Upper lobe of left lung (tissue), 6 donors: ENCODE measurements at regions not wholly inside any gene's neighbourhood (a gene's known extent, or its start where the extent isn't known, plus 50 kb on each side); places are given as distances from the start of the nearest gene placed in this dataset.

Experiments used
- ATAC-seq, 2 donors: fragments of 200-7000 bp; cut with Tn5 transposase; one replicate each; pipeline ENCODE4 v1.9.1; 2022; ENCODE audit warnings: mild to moderate bottlenecking in 2 of 2, moderate library complexity in 2 of 2; ENCODE audit not compliant: low FRiP score in 2 of 2
- DNase-seq, 2 donors: peaks; one replicate each; pipeline ENCODE4 v3.0.0-alpha.2; 2019 to 2020
- H3K27ac ChIP-seq, 4 donors: fragments of 200-600 bp; sonication (generic); one replicate each; pipeline ENCODE4 v1.5.1; 2016 to 2019
- H3K27me3 ChIP-seq, 4 donors: fragments of 200-600 bp; sonication (generic); one replicate each; pipeline ENCODE4 v1.5.1; 2017 to 2019
- H3K36me3 ChIP-seq, 4 donors: fragments of 200-600 bp; sonication (generic); one replicate each; pipeline ENCODE4 v1.5.1; 2016 to 2019
- H3K4me1 ChIP-seq, 4 donors: fragments of 200-600 bp; sonication (generic); one replicate each; pipeline ENCODE4 v1.5.1; 2018 to 2019
- H3K4me3 ChIP-seq, 4 donors: fragments of 200-600 bp; sonication (generic); one replicate each; pipeline ENCODE4 v1.5.1; 2017 to 2019; ENCODE audit warnings: mild to moderate bottlenecking in 2 of 4, moderate library complexity in 1 of 4
- H3K9me3 ChIP-seq, 4 donors: fragments of 200-600 bp; sonication (generic); one replicate each; pipeline ENCODE4 v1.5.1; 2018 to 2019
- CTCF ChIP-seq, 6 experiments: fragments of 450-650 bp in 4 of 6; fragments of 200-600 bp in 2 of 6; sonication (generic) in 2 of 6; IDR thresholded peaks; one replicate each; pipeline ENCODE4 v1.5.1; 2016 to 2019; ENCODE audit warnings: antibody characterized with exemption in 6 of 6
- EP300 ChIP-seq, 4 donors: sonication (generic); formaldehyde crosslinking; IDR thresholded peaks; one replicate each; pipeline ENCODE4 v1.5.1; 2017; ENCODE audit warnings: antibody characterized with exemption in 4 of 4, control low read depth in 2 of 4
- POLR2A ChIP-seq, 4 donors: fragments of 450-650 bp; IDR thresholded peaks; one replicate each; pipeline ENCODE4 v1.5.1; 2016 to 2017; ENCODE audit warnings: antibody characterized with exemption in 4 of 4, mild to moderate bottlenecking in 2 of 4
- POLR2AphosphoS5 ChIP-seq, 2 donors: sonication (generic); formaldehyde crosslinking; IDR thresholded peaks; one replicate each; pipeline ENCODE4 v1.5.1; 2017; ENCODE audit warnings: antibody characterized with exemption in 2 of 2
- WGBS, 2 donors: methylation state at CpG; one replicate each; pipeline ENCODE4 v1.1.5; 2017 to 2018; 5-methylcytosine and 5-hydroxymethylcytosine counted together
- donor health status: DM: no; HTN: no; CAD: no; lungs with moderate emphysema.
- donor health status: DM: no; HTN: yes; CAD: no; lungs with severe emphysema.

GRCh38 chr3:43962043-43962442, 271.3 kb downstream of the ABHD5 start:
- 84 to 100% methylated on average over 2 of the region's 2 CpGs for WGBS, 2 donors
- TF ChIP-seq EP300 (IDR thresholded peaks at IDR 0.05) (no peak), CTCF (IDR thresholded peaks at IDR 0.05) (no peak), POLR2A (IDR thresholded peaks at IDR 0.05) (no peak), POLR2AphosphoS5 (IDR thresholded peaks at IDR 0.05) (no peak)
- Histone ChIP-seq H3K27ac (no peak overlapping the region), H3K36me3 (no peaks in the 10 kb centered on the region), H3K27me3 (no peaks in the 10 kb centered on the region), H3K4me1 (no peaks in the 10 kb centered on the region), H3K9me3 (no peaks in the 10 kb centered on the region), H3K4me3 (no peak overlapping the region)
- ATAC-seq (no peak), DNase-seq (no peak)

- DNase-seq = no peak
- no peak for ATAC-seq
- no peaks in the 10 kb centered on the region for H3K4me1 ChIP-seq
- no peaks in the 10 kb centered on the region for H3K9me3 ChIP-seq
- H3K27me3 ChIP-seq = no peaks in the 10 kb centered on the region
- H3K36me3 ChIP-seq = no peaks in the 10 kb centered on the region
- H3K4me3 ChIP-seq = no peak overlapping the region
- TF ChIP-seq POLR2AphosphoS5 (IDR thresholded peaks at IDR 0.05) (no peak), POLR2A (IDR thresholded peaks at IDR 0.05) (no peak)
- WGBS, 2 donors = 78 to 84% methylated on average over 5 of the region's 5 CpGs
- no peak overlapping the region for H3K27ac ChIP-seq
Measured at GRCh38 chr3:43963208-43963607, 272.5 kb downstream of the ABHD5 start.

- TF ChIP-seq POLR2A (IDR thresholded peaks at IDR 0.05) = no peak
- TF ChIP-seq CTCF (IDR thresholded peaks at IDR 0.05) = no peak
- no peak for TF ChIP-seq EP300 (IDR thresholded peaks at IDR 0.05)
- TF ChIP-seq POLR2AphosphoS5 (IDR thresholded peaks at IDR 0.05) = no peak
- no peaks in the 10 kb centered on the region for H3K4me1 ChIP-seq
- no peaks in the 10 kb centered on the region for H3K27me3 ChIP-seq
- no peak overlapping the region for H3K27ac ChIP-seq
- H3K36me3 ChIP-seq = no peaks in the 10 kb centered on the region
- 68 to 71% methylated on average over 1 of the region's 1 CpG for WGBS, 2 donors
- H3K4me3 ChIP-seq = no peak overlapping the region
- ATAC-seq (no peak), DNase-seq (no peak)
- no peaks in the 10 kb centered on the region for H3K9me3 ChIP-seq
Measured at GRCh38 chr3:43964640-43965039, 273.9 kb downstream of the ABHD5 start.

GRCh38 chr3:43965656-43966055, 274.9 kb downstream of the ABHD5 start:
- Histone ChIP-seq H3K27me3 (no peaks in the 10 kb centered on the region), H3K27ac (no peak overlapping the region), H3K4me3 (no peak overlapping the region), H3K9me3 (no peaks in the 10 kb centered on the region), H3K4me1 (no peaks in the 10 kb centered on the region), H3K36me3 (no peaks in the 10 kb centered on the region)
- WGBS, 2 donors = 92 to 100% methylated on average over 1 of the region's 1 CpG
- DNase-seq (no peak), ATAC-seq (no peak)
- TF ChIP-seq CTCF (IDR thresholded peaks at IDR 0.05) = no peak
- no peak for TF ChIP-seq POLR2A (IDR thresholded peaks at IDR 0.05)

GRCh38 chr3:43966126-43966525, 275.4 kb downstream of the ABHD5 start:
- TF ChIP-seq EP300 (IDR thresholded peaks at IDR 0.05) (no peak), CTCF (IDR thresholded peaks at IDR 0.05) (no peak), POLR2AphosphoS5 (IDR thresholded peaks at IDR 0.05) (no peak), POLR2A (IDR thresholded peaks at IDR 0.05) (no peak)
- 64 to 78% methylated on average over 6 of the region's 6 CpGs for WGBS, 2 donors
- ATAC-seq (no peak), DNase-seq (no peak)
- no peaks in the 10 kb centered on the region for H3K9me3 ChIP-seq
- H3K27ac ChIP-seq = no peak overlapping the region
- no peaks in the 10 kb centered on the region for H3K36me3 ChIP-seq
- H3K27me3 ChIP-seq = no peaks in the 10 kb centered on the region
- no peak overlapping the region for H3K4me3 ChIP-seq
- no peaks in the 10 kb centered on the region for H3K4me1 ChIP-seq
